A549 (cell line): ENCODE measurements at regions not wholly inside any gene's neighbourhood (a gene's known extent, or its start where the extent isn't known, plus 50 kb on each side); places are given as distances from the start of the nearest gene placed in this dataset.
A peak's percentile ranks its signal among the peaks of the same experiment; 100 is the strongest.

Experiments used
- ATAC-seq, 2 experiments: fragments of 200-7000 bp in 1 of 2; fragments of >200 bp in 1 of 2; cut with Nextera tagmentation in 1 of 2; cut with Tn5 transposase in 1 of 2; 3 replicates each; pipeline versions ENCODE4 v1.8.0 to v1.9.1; 2018 to 2020; ENCODE audit warnings: mild to moderate bottlenecking in 1 of 2, moderate library complexity in 1 of 2
- CTCF ChIA-PET: fragments of 300-600 bp; sonication (Branson Sonifier 250); formaldehyde crosslinking; extraction: SDS; loops from one replicate; lab custom pipeline; 2021; ENCODE audit warnings: antibody characterized with exemption, inconsistent platforms; lab: Yijun Ruan, JAX
- POLR2A ChIA-PET: fragments of 350-600 bp; formaldehyde crosslinking; extraction: SDS; loops from one replicate; lab custom pipeline; 2021; ENCODE audit warnings: antibody characterized with exemption, inconsistent platforms; lab: Yijun Ruan, JAX
- DNase-seq, 2 experiments: peaks; one replicate each; pipeline versions ENCODE4 v3.0.0 to v3.0.0-alpha.2; 2011 to 2016; ENCODE audit warnings: low read depth in 1 of 2, low spot score in 1 of 2
- FAIRE-seq: peaks from 2 replicates; lab custom pipeline; 2011; peaks lifted over from hg19 to GRCh38; lab: Jason Lieb, UNC
- H3K27ac ChIP-seq, 2 experiments: fragments of >200 bp; sonication (Bioruptor Twin); formaldehyde crosslinking; 3 replicates each; pipeline ENCODE4 v1.5.1; 2016 to 2017
- H3K4me1 ChIP-seq: fragments of >200 bp; sonication (Bioruptor Twin); formaldehyde crosslinking; 3 replicates; pipeline ENCODE4 v1.6.1; 2016
- H3K4me2 ChIP-seq: fragments of >200 bp; sonication (Bioruptor Twin); formaldehyde crosslinking; 3 replicates; pipeline ENCODE4 v1.6.1; 2016
- H3K4me3 ChIP-seq: fragments of >200 bp; sonication (Bioruptor Twin); formaldehyde crosslinking; 3 replicates; pipeline ENCODE4 v1.5.1; 2016
- H3K9me3 ChIP-seq: fragments of >200 bp; sonication (Bioruptor Twin); formaldehyde crosslinking; 3 replicates; pipeline ENCODE4 v1.6.1; 2016
- ATOH8 ChIP-seq: fragments of 250-450 bp; sonication (Bioruptor Pico); IDR thresholded peaks from 2 replicates; pipeline ENCODE4 v1.5.0; 2020; ENCODE audit warnings: low read depth, mild to moderate bottlenecking, moderate library complexity
- BHLHE40 ChIP-seq: IDR thresholded peaks from 2 replicates; pipeline ENCODE4 v1.6.1; 2012; ENCODE audit warnings: low read depth, low read length, inconsistent platforms
- CBX2 ChIP-seq: fragments of 200-600 bp; sonication (generic); IDR thresholded peaks from 2 replicates; pipeline ENCODE4 v1.6.1; 2016; ENCODE audit warnings: low read depth, mild to moderate bottlenecking, borderline replicate concordance
- CBX8 ChIP-seq: fragments of 200-600 bp; sonication (generic); IDR thresholded peaks from 2 replicates; pipeline ENCODE4 v1.6.1; 2016
- CEBPB ChIP-seq, 2 experiments: fragments of >200 bp in 1 of 2; sonication (Bioruptor Twin) in 1 of 2; formaldehyde crosslinking in 1 of 2; IDR thresholded peaks; 2 replicates each; pipeline ENCODE4 v1.6.1; 2012 to 2016
- CHD2 ChIP-seq: fragments of 150-350 bp; IDR thresholded peaks from 2 replicates; pipeline ENCODE4 v1.6.1; 2014; ENCODE audit warnings: low read length; ENCODE audit not compliant: partially characterized antibody
- CHD4 ChIP-seq: fragments of 200-600 bp; sonication (generic); IDR thresholded peaks from 2 replicates; pipeline ENCODE4 v1.6.1; 2016; ENCODE audit warnings: antibody characterized with exemption, mild to moderate bottlenecking, borderline replicate concordance
- E2F6 ChIP-seq: IDR thresholded peaks from 2 replicates; pipeline ENCODE4 v1.6.1; 2012; ENCODE audit warnings: low read depth, borderline replicate concordance
- EHF ChIP-seq: fragments of 250-450 bp; sonication (Bioruptor Pico); IDR thresholded peaks from 2 replicates; pipeline ENCODE4 v1.5.0; 2020; ENCODE audit warnings: mild to moderate bottlenecking
- ELK1 ChIP-seq: fragments of 150-350 bp; IDR thresholded peaks from 2 replicates; pipeline ENCODE4 v1.6.1; 2014; ENCODE audit warnings: low read depth, mild to moderate bottlenecking, low read length
- EP300 ChIP-seq, 2 experiments: fragments of >200 bp; sonication (Bioruptor Twin); formaldehyde crosslinking; IDR thresholded peaks; 2 replicates in 1 of 2; 3 replicates in 1 of 2; pipeline ENCODE4 v1.6.1; 2016 to 2017
- ESRRA ChIP-seq: fragments of 150-350 bp; IDR thresholded peaks from 2 replicates; pipeline ENCODE4 v1.6.1; 2014; ENCODE audit warnings: mild to moderate bottlenecking, low read length, borderline replicate concordance
- FOSL2 ChIP-seq, 2 experiments: fragments of 450-650 bp in 1 of 2; fragments of >200 bp in 1 of 2; sonication (Bioruptor Twin) in 1 of 2; formaldehyde crosslinking; IDR thresholded peaks; 2 replicates each; pipeline versions ENCODE4 v1.5.0 to v1.6.1; 2016 to 2020; ENCODE audit warnings: mild to moderate bottlenecking in 1 of 2, moderate library complexity in 1 of 2
- HMGXB4 ChIP-seq: fragments of 250-450 bp; sonication (Bioruptor Pico); IDR thresholded peaks from 2 replicates; pipeline ENCODE4 v1.5.0; 2021; ENCODE audit warnings: mild to moderate bottlenecking, moderate library complexity, borderline replicate concordance
- HOXA7 ChIP-seq: fragments of 250-450 bp; sonication (Bioruptor Pico); IDR thresholded peaks from 2 replicates; pipeline ENCODE4 v1.5.0; 2020; ENCODE audit warnings: mild to moderate bottlenecking, moderate library complexity
- JUNB ChIP-seq: fragments of >200 bp; sonication (Bioruptor Twin); formaldehyde crosslinking; IDR thresholded peaks from 2 replicates; pipeline ENCODE4 v1.6.1; 2016
- MAFK ChIP-seq: fragments of 450-650 bp; IDR thresholded peaks from 2 replicates; pipeline ENCODE4 v1.6.1; 2014; ENCODE audit not compliant: partially characterized antibody
- MAX ChIP-seq: IDR thresholded peaks from 2 replicates; pipeline ENCODE4 v1.6.1; 2012
- MYC ChIP-seq: IDR thresholded peaks from 2 replicates; pipeline ENCODE4 v1.6.1; 2012; ENCODE audit warnings: mild to moderate bottlenecking, inconsistent platforms, low read length, improper control_type of control experiment, borderline replicate concordance
- POLR2A ChIP-seq: IDR thresholded peaks from 2 replicates; pipeline ENCODE4 v1.6.1; 2012; ENCODE audit warnings: mild to moderate bottlenecking, low read length
- POLR2AphosphoS2 ChIP-seq: conservative IDR thresholded peaks from 2 replicates; pipeline ENCODE4 v1.6.1; 2012; ENCODE audit warnings: low read length, improper control_type of control experiment, inconsistent platforms
- SMC3 ChIP-seq: fragments of >200 bp; sonication (Bioruptor Twin); formaldehyde crosslinking; IDR thresholded peaks from 3 replicates; pipeline ENCODE4 v1.6.1; 2018; ENCODE audit warnings: inconsistent platforms
- ZC3H11A ChIP-seq: fragments of 450-650 bp; IDR thresholded peaks from 2 replicates; pipeline ENCODE4 v1.6.1; 2014; ENCODE audit warnings: antibody characterized with exemption, mild to moderate bottlenecking
- WGBS: methylation state at CpG from one replicate; pipeline ENCODE4 v1.1.6; 2017; ENCODE audit errors: missing lambda C conversion rate; 5-methylcytosine and 5-hydroxymethylcytosine counted together

- TF ChIP-seq HMGXB4 (CRISPR knock-in tag) (no peak), EHF (CRISPR knock-in tag) (no peak), POLR2A (no peak), MAX (no peak), ELK1 (no peak)
Measured at GRCh38 chr3:38970851-38971638, 80.7 kb downstream of the SCN11A start (continued).

- Histone ChIP-seq H3K4me3 (no peak overlapping the region), H3K27ac (no peak overlapping the region), H3K9me3 (no peaks in the 10 kb centered on the region), H3K4me1 (no peaks in the 10 kb centered on the region), H3K4me2 (no peak overlapping the region)
- WGBS = 24% methylated on average over 9 of the region's 9 CpGs
- DNase-seq (no peak), ATAC-seq (no peak), FAIRE-seq (no peak)
- no peak for TF ChIP-seq SMC3
- peak; percentile 30 for TF ChIP-seq MAFK
- CTCF ChIA-PET = interaction anchor here (1.1 to 5.1 kb wide), 5 partner anchors 8 to 473 kb away, joined by 3 to 18 read pairs (median 6); partner anchors contain the start of gene EXOG
- POLR2A ChIA-PET = no interaction called here
Measured at GRCh38 chr3:38969317-38970235, 82.2 kb downstream of the SCN11A start.

- CTCF ChIA-PET = interaction anchor here (1.4 to 5.1 kb wide), 3 partner anchors 8 to 321 kb away, joined by 3 to 18 read pairs (median 8); no protein-coding TSS in a partner anchor
- DNase-seq (no peak), ATAC-seq (no peak), FAIRE-seq (no peak)
- H3K9me3 ChIP-seq = no peaks in the 10 kb centered on the region
- no peak overlapping the region for H3K4me3 ChIP-seq
- POLR2A ChIA-PET = no interaction called here
- H3K4me2 ChIP-seq = no peak overlapping the region
- 53% methylated on average over 2 of the region's 2 CpGs for WGBS
- H3K4me1 ChIP-seq = no peaks in the 10 kb centered on the region
- H3K27ac ChIP-seq = no peak overlapping the region
- TF ChIP-seq E2F6 (no peak), CBX8 (no peak), CHD2 (no peak), EP300 (IDR thresholded peaks at IDR 0.05) (no peak), CHD4 (no peak), POLR2AphosphoS2 (no peak)
Measured at GRCh38 chr3:38968891-38969290, 82.9 kb downstream of the SCN11A start.

- DNase-seq (no peak), ATAC-seq (no peak), FAIRE-seq (no peak)
- ChIA-PET CTCF (interaction anchor here (1.4 to 5.1 kb wide), 2 partner anchors 31 to 320 kb away, joined by 3 to 18 read pairs; no protein-coding TSS in a partner anchor), POLR2A (no interaction called here)
- Histone ChIP-seq H3K4me3 (no peak overlapping the region), H3K4me1 (no peaks in the 10 kb centered on the region), H3K9me3 (no peaks in the 10 kb centered on the region), H3K4me2 (no peak overlapping the region), H3K27ac (no peak overlapping the region)
- 32% methylated on average over 4 of the region's 4 CpGs for WGBS
- TF ChIP-seq EP300 (IDR thresholded peaks at IDR 0.05) = no peak
- TF ChIP-seq POLR2AphosphoS2 = no peak
- TF ChIP-seq CHD2 = no peak
- TF ChIP-seq FOSL2 (IDR thresholded peaks at IDR 0.05) = no peak
- TF ChIP-seq FOSL2 (CRISPR knock-in tag; IDR thresholded peaks at IDR 0.05) = no peak
- no peak for TF ChIP-seq MYC
- TF ChIP-seq ATOH8 (CRISPR knock-in tag) = no peak
- TF ChIP-seq CEBPB (IDR thresholded peaks at IDR 0.05) = no peak
- TF ChIP-seq BHLHE40 = no peak
- no peak for TF ChIP-seq E2F6
- TF ChIP-seq MAX = no peak
- no peak for TF ChIP-seq JUNB
- TF ChIP-seq ESRRA = no peak
- TF ChIP-seq CBX2 = no peak
- no peak for TF ChIP-seq HOXA7 (CRISPR knock-in tag)
- no peak for TF ChIP-seq ZC3H11A
Measured at GRCh38 chr3:38968403-38968802, 83.3 kb downstream of the SCN11A start.
